B cell (primary cell): ENCODE measurements at regions not wholly inside any gene's neighbourhood (a gene's known extent, or its start where the extent isn't known, plus 50 kb on each side); places are given as distances from the start of the nearest gene placed in this dataset.
"Not testable (repeated sequence)": the region's sequence is repeated elsewhere in the genome, so short reads cannot be mapped to it uniquely, and the experiment has no call there.

Experiments
- EZH2 ChIP-seq: IDR thresholded peaks from 2 replicates; pipeline ENCODE4 v1.6.1; 2012; ENCODE audit warnings: borderline replicate concordance, low read depth, mild to moderate bottlenecking, moderate library complexity, low read length; ENCODE audit not compliant: insufficient read depth, poor library complexity, severe bottlenecking
- TF ChIP-seq, protein P1 (sequence below): fragments of 200-600 bp; IDR thresholded peaks from one replicate; pipeline ENCODE4 v1.8.0; 2022; ENCODE audit warnings: antibody characterized with exemption, mild to moderate bottlenecking

DNA sequence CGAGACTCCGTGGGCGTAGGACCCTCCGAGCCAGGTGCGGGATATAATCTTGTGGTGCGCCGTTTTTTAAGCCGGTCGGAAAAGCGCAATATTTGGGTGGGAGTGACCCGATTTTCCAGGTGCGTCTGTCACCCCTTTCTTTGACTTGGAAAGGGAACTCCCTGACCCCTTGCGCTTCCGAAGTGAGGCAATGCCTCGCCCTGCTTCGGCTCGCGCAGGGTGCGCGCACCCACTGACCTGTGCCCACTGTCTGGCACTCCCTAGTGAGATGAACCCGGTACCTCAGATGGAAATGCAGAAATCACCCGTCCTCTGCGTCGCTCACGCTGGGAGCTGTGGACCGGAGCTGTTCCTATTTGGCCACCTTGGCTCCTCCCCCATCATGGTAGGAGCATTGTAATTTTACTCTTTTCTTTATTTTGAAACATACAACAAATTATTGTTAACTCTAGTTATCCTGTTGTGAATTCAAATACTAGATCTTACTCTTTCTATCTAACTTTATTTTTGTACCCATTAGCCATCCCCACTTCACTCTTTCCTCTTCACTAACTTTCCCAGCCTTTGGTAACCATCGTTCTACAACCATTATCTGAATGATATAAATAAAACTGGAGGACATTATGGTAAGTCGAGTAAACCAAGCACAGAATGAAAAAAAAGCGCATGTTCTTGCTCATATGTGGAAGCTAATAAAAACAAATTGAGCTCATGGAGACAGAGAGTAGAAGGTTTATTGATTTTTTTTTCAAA is 295.1 kb downstream of the TEX13C start:
- TF ChIP-seq, protein P1, sequence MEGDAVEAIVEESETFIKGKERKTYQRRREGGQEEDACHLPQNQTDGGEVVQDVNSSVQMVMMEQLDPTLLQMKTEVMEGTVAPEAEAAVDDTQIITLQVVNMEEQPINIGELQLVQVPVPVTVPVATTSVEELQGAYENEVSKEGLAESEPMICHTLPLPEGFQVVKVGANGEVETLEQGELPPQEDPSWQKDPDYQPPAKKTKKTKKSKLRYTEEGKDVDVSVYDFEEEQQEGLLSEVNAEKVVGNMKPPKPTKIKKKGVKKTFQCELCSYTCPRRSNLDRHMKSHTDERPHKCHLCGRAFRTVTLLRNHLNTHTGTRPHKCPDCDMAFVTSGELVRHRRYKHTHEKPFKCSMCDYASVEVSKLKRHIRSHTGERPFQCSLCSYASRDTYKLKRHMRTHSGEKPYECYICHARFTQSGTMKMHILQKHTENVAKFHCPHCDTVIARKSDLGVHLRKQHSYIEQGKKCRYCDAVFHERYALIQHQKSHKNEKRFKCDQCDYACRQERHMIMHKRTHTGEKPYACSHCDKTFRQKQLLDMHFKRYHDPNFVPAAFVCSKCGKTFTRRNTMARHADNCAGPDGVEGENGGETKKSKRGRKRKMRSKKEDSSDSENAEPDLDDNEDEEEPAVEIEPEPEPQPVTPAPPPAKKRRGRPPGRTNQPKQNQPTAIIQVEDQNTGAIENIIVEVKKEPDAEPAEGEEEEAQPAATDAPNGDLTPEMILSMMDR: not testable (repeated sequence)
- not testable (repeated sequence) for TF ChIP-seq EZH2
